ENCODE measurements at regions not wholly inside any gene's neighbourhood (a gene's known extent, or its start where the extent isn't known, plus 50 kb on each side); places are given as distances from the start of the nearest gene placed in this dataset.

DNA sequence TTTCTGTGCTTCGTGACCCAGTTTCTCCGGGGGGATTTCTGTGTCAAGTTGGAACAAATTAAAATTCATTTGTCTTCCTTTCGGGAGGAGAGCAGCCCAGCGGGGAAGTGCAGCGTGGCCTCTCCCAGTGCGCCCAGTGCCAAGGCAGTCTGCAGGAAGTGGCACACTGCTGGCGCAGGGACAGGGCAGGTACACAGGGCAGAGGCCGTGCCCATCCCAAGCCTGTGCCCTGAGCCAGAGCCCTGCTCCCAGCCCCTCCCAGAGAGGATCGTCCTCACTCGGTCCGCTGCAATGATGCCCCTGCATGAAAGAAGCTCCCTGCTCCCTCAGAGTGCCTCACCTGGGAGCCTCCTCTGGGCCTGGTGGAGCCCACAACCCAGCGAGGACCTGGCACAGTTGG lies 82.4 kb upstream of the PPP1R26 start:
- H3K79me2 ChIP-seq (ENCODE audit: control insufficient read depth, insufficient read depth, low read length): no peaks in the 10 kb centered on the region
- H3K9ac ChIP-seq (ENCODE audit: control insufficient read depth, extremely low read depth, insufficient read depth, low read length): no peak overlapping the region
- FAIRE-seq (no peak), DNase-seq (ENCODE audit: low read depth, low spot score) (no peak)
- no peaks in the 10 kb centered on the region for H3K4me1 ChIP-seq (ENCODE audit: control insufficient read depth, extremely low read depth, insufficient read depth, low read length)
- H3K9me3 ChIP-seq (ENCODE audit: control insufficient read depth, low read depth, low read length): peaks cover 5% of the 10 kb centered on the region
- dilution Hi-C loops (cut with MboI; ENCODE audit: extremely low pct_ligation_motif_present, low sequenced_read_pairs): no loop called here
- H2AFZ ChIP-seq (ENCODE audit: control insufficient read depth, low read length): no peak overlapping the region
- no peaks in the 10 kb centered on the region for H4K20me1 ChIP-seq (ENCODE audit: control insufficient read depth, extremely low read depth, insufficient read depth, low read length)
- TF ChIP-seq EZH2 (IDR thresholded peaks at IDR 0.05; ENCODE audit: low read length): no peak
- no peak for TF ChIP-seq CTCF (optimal IDR thresholded peaks at IDR 0.05 in 1 of 3, IDR thresholded peaks at IDR 0.05 in 1 of 3, conservative IDR thresholded peaks at IDR 0.05 in 1 of 3; ENCODE audit: extremely low read depth in 1 of 3, insufficient read depth in 2 of 3, low read length in 3 of 3)
- H3K27me3 ChIP-seq (ENCODE audit: control insufficient read depth, extremely low read depth, insufficient read depth, low read length): no peaks in the 10 kb centered on the region
- no peak overlapping the region for H3K4me2 ChIP-seq (ENCODE audit: control insufficient read depth, extremely low read depth, insufficient read depth, low read depth, low read length)
- no peaks in the 10 kb centered on the region for H3K36me3 ChIP-seq (ENCODE audit: control insufficient read depth in 2 of 2, extremely low read depth in 1 of 2, insufficient read depth in 2 of 2, low read length in 2 of 2)
- no peak overlapping the region for H3K4me3 ChIP-seq (ENCODE audit: control insufficient read depth in 2 of 3, extremely low read depth in 1 of 3, insufficient read depth in 2 of 3, low read depth in 1 of 3, low read length in 3 of 3)
- no peaks in the 10 kb centered on the region for H3K9me1 ChIP-seq (ENCODE audit: control insufficient read depth, extremely low read depth, insufficient read depth, low read length)
- H3K27ac ChIP-seq (ENCODE audit: control insufficient read depth, insufficient read depth, low read length): no peak overlapping the region

DNA sequence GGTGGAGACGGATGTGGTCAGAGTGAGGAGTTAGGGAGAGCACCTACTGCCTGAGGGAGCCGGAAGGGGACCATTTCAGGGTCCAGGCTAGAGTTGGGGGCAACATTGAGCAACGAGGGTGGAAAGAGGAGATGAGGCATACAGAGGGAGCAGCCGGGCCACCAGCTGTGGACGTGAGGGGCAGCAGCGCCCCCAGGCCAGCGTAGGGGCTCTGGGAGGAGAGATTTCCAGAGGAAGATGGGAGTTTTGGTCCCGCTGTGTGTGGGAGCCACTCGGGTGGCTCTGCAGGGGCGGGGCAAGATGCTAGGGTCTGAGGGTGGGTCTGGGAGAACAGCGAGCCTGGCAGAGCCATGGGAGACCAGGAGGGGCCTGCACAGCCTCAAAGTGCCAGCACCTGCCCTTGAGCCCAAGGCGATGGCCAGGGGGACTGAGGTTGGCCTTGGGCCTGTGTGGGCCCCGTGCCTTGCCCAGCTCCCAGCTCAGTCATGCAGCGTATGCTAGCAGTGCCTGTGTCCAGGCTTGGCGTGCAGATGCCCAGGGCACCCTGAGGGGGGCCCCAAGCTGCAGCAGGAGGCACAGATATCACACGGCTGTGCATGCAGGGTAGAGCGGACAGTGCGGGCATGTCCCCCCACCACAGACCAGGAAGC lies 80.5 kb upstream of the PPP1R26 start:
- no peak for DNase-seq (ENCODE audit: low read depth, low spot score)
- Histone ChIP-seq H3K9me1 (ENCODE audit: control insufficient read depth, extremely low read depth, insufficient read depth, low read length) (no peaks in the 10 kb centered on the region), H3K4me3 (ENCODE audit: control insufficient read depth in 2 of 3, extremely low read depth in 1 of 3, insufficient read depth in 2 of 3, low read depth in 1 of 3, low read length in 3 of 3) (no peak overlapping the region), H3K9ac (ENCODE audit: control insufficient read depth, extremely low read depth, insufficient read depth, low read length) (no peak overlapping the region), H3K4me2 (ENCODE audit: control insufficient read depth, extremely low read depth, insufficient read depth, low read depth, low read length) (no peak overlapping the region), H3K4me1 (ENCODE audit: control insufficient read depth, extremely low read depth, insufficient read depth, low read length) (no peaks in the 10 kb centered on the region), H3K27me3 (ENCODE audit: control insufficient read depth, extremely low read depth, insufficient read depth, low read length) (no peaks in the 10 kb centered on the region), H4K20me1 (ENCODE audit: control insufficient read depth, extremely low read depth, insufficient read depth, low read length) (no peaks in the 10 kb centered on the region), H3K79me2 (ENCODE audit: control insufficient read depth, insufficient read depth, low read length) (no peaks in the 10 kb centered on the region), H3K36me3 (ENCODE audit: control insufficient read depth in 2 of 2, extremely low read depth in 1 of 2, insufficient read depth in 2 of 2, low read length in 2 of 2) (no peaks in the 10 kb centered on the region), H3K27ac (ENCODE audit: control insufficient read depth, insufficient read depth, low read length) (no peak overlapping the region), H3K9me3 (ENCODE audit: control insufficient read depth, low read depth, low read length) (peaks cover 5% of the 10 kb centered on the region), H2AFZ (ENCODE audit: control insufficient read depth, low read length) (no peak overlapping the region)
- FAIRE-seq: no peak
- dilution Hi-C loops (cut with MboI; ENCODE audit: extremely low pct_ligation_motif_present, low sequenced_read_pairs): no loop called here
- TF ChIP-seq EZH2 (IDR thresholded peaks at IDR 0.05; ENCODE audit: low read length): no peak
- TF ChIP-seq CTCF (optimal IDR thresholded peaks at IDR 0.05 in 1 of 3, IDR thresholded peaks at IDR 0.05 in 1 of 3, conservative IDR thresholded peaks at IDR 0.05 in 1 of 3; ENCODE audit: extremely low read depth in 1 of 3, insufficient read depth in 2 of 3, low read length in 3 of 3): no peak

Measured in keratinocyte (primary cell).